GM19193 (cell line): ENCODE measurements at regions not wholly inside any gene's neighbourhood (a gene's known extent, or its start where the extent isn't known, plus 50 kb on each side); places are given as distances from the start of the nearest gene placed in this dataset.

Experiments used
- POLR2A ChIP-seq: IDR thresholded peaks from 4 replicates; pipeline ENCODE4 v1.6.1; 2011; ENCODE audit not compliant: insufficient read depth, insufficient read length; ENCODE audit errors: extremely low read depth

DNA sequence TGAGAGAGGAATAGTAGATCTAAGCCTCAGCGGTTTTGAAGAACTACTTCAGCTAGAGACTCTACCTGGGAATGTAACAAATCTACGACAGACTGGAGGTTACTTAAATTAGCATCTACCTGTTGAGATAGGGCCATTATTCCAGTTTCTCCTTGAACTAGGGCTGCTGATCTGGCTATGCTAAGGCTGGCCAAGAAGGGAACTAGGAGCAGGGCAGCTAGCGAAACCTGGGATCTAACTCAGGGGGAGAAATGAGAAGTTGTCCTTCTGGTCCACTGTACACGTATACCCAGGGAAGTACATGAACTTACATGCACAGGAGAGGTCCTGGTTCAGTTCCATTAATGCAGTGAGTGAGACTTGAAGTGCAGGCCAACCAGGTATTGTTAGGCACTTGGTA is 156.7 kb downstream of the TRIM27 start:
- TF ChIP-seq POLR2A = no peak

DNA sequence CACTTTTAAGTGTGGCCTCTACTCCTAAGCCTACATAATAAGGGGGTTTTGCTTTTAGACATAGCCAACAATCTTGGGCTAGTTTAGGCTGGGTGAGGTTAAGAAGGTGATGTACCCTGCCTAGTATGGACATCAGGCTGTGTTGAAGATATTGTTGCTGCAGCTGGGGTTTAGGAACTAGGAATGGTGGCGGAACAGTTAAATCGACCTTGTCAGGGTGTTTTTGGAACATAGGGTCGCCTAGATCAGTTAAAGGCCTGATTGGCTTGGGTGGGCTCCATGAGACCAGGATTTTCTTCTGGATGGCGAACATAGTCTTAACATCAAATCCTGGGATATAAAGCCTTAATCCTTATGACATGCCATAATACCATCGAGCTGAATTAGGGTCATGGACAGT is 156.1 kb downstream of the TRIM27 start:
- TF ChIP-seq POLR2A = no peak

DNA sequence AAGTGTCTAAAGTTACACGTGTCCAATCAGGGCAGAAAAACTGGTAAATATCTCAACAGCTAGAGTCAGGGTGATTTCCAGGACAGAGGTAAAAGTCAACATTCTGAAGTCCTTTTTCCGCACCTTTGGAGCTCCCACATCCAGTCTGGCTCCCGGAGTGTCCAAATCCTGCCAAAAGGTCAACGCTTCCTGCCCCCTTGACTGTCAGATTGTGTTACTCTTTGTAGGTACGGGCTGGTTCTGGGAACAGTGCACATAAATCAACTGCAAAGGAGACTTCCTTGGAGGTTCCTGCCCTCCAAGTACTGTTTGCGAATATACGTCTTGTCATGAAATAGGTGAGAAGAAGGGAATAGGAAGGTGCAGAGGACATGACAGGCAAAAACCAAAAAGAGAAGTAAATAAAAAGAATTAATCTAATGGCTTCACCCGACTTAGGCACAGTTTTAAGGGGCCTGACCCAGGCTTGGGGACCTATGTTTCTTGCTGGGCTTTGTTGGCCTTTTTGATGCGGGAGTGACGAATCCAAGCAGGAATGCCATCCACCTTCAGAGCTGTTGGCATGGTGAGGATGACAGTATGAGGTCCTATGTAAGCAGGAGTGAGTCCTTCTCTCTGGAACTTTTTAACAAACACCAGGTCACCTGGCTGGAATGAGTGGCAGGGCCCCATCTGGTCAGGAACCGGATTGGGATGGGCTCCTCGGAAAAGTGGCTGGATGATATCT is 155.4 kb downstream of the TRIM27 start:
- TF ChIP-seq POLR2A = no peak

DNA sequence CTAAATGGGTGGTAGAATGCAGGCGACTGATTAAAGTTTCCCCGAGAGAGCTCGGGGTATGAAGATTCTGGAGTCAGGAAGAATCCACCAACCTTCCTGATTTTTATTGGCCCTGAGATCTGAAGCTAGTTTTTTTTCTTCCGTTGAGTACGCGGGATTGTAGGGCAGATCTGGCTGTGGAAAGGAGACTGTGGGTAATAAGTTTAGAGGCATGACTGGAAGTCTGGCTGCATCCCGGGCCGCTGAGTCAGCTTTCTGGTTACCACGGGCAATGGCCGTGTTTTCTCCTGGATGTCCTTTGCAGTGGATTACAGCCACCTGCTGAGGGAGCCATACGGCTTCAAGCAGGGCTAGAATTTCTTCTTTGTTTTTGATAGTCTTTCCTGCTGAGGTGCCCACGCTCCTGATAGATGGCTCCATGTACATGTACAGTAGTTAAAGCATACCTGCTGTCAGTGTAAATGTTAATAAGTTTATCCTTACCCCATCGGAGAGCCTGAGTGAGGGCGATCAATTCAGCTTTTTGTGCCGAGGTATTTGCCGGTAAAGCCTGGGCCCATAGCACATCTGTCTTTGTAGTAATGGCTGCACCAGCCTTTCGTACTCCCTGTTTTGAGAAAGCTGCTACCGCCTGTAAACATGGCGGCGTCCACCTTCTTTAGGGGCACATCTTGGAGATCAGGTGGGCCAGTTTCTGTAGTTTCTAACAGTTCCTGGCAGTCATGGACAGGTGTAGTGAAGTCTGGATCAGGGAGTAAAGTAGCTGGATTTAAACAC is 154.0 kb downstream of the TRIM27 start:
- no peak for TF ChIP-seq POLR2A

DNA sequence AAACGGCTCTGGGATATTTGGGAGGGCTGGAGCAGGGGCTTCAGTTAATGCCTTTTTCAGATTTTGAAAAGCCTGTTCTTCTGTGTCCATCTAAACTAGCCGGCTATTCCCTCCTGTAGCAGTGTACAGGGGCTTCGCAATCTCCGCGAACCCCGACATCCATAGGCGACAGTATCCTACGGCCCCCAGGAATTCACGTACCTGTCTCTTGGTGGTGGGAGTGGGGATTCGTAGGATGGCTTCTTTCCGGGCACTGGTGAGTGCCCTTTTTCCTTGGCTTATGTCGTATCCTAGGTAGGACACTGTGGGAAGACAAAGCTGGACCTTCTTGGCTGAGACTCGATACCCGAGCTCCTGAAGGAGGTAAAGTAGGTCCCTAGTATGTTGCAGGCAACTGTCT is 153.1 kb downstream of the TRIM27 start:
- TF ChIP-seq POLR2A = no peak

DNA sequence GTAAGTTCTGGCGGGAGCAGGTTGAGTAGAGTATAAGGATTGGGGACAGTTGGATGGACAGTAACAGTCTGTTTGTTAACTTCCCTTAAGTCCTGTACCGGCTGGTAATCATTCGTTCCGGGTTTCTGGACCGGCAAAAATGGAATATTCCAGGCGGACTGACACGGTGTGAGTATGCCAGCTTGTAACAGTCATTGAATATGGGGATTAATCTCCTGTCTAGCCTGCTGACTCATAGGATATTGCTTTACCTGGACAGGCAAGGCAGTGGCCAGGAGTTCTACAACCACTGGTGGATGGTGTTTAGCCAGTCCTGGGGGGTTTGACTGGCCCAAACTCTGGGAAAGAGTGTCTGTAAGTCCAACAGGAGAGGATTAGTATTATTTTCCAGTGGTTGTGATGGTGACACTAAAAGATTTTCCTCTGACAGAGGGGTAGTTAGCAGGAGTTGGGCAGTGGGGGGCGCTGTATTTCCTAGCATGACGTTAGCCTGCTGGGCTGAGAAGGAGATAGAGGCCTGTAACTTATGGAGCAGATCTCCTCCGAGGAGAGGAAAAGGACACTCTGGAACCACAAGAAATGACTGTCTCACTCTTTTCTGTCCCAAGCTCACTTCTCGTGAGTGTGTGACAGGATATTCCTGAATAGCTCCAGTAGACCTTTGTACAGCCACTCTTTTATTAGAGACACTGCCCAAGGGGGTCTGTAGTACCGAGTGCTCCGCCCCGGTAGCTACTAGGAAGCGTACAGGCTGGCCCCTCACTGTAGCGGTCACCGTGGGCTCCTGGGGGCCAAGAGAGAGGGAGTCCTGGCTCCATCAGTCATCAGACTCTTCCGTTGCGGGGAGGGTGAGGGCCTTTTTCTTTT is 152.2 kb downstream of the TRIM27 start:
- no peak for TF ChIP-seq POLR2A

DNA sequence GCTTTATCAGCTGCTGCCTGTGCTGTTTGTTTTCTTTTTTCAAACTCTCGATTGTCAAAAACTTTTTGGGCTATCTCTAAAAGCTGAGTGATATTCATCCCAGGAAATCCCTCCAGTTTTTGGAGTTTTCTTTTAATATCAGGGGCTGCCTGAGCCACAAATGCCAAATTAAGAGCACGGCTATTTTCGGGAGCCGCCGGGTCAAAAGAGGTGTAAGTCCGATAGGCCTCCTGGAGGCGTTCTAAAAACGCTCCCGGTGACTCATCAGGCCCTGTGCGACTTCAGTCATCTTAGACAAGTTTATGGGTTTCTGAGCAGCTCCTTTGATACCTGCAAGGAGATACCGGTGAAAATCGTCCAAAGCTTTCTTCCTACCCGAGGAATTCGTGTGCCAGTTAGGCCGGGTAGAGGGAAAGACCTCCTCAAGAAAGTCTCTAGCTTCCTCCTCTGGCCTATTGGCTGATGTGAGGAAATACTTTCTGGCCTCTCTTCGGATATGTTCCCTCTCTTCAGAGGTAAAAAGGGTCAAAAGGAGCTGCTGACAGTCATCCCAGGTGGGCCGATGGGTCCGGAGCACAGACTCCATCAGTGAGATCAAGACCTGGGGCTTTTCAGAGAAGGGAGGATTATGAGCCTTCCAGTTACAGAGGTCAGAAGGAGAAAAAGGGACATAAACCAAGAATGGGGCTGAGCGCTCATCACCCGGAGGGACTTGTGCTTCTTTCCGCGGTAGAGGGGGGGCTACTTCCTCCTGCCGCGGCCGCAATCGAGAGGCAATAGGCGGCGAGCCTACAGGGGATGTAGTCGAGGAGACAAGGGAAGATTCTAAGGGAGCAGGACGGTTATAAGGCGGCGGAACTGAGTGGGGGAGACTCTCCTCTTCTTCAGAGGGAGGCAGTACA is 151.1 kb downstream of the TRIM27 start:
- no peak for TF ChIP-seq POLR2A

DNA sequence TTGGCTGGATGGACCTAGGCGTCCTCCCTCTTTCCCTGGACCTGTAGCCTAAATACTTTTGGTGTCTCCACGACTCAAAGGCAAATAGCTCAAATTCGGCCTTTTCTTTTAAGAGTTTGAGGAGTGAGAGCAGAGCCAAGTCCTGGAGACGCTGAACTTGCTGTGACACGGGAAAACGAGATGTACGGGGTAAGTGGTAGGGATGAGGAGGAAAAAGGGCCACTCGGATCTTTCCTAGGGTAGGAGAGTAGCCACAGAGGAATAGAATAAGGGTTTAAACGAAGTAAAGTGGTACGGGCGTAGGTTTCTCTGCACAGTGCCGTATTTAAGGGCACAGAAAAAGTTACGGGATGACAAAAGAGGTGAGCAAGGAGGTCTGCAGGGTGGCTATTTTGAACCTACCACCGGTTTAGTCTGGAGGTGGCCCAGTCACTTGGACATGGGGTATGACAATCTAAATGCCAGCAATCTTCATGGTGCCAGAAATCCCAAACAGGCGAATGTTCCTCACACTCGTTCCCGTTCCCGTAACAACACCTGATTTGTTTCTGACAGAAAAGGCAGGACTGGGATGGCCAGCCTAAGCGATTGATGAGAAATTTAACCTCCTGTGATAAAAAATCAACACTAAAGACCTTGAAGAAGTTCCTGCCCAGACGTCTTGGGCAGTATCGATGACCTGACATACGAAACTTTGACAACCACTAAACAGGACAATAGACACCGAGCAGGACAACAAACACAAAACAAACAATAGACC is 149.3 kb downstream of the TRIM27 start:
- no peak for TF ChIP-seq POLR2A

DNA sequence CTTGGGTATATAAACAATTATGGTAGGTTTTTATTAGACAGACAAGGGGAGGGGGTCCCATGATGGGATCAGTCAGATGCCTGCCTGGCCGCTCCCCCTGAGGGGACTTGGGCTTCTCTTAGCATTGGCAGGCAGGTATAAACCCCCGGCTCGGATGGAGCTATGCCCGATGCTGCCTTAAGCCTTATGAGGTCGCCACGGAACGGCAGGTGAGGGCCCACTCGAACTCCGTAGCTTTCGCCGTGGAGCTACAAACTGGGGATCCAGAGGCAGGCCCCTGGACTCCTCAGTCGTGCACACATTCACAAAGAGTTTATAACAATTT is 148.8 kb downstream of the TRIM27 start:
- no peak for TF ChIP-seq POLR2A

DNA sequence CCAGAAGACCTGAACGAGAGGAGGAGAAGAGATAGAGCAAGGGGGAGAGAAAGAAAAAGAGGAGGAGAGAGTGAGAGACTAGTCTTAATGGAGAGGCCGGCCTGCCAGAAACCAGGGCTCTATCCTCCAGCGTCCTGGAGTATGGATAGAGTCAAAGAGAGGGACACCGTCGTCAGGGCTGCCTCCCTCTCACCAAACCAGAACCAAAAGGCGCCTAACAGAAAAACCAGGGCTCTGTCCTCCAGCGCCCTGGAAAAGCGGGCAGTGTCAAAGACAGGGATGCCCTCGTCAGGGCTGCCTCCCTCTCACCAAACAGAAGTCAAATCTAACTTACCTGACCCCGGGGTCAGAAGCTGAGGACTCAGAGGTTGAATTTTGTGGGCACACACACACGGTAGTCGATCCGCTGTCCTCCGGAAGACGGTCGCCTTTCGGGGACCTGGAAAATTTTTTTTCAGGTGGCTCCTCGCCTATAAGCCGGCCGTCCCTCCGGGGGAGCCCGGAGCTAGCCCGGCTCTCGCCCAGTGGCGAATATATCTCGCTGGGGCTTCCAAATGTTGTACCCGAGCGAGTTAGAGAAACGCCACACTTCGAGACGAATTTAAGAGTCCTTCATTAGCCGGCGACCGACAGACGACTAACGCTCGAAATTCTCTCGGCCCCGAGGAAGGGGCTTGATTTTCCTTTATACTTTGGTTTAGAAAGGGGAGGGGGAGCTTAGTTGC is 148.2 kb downstream of the TRIM27 start:
- no peak for TF ChIP-seq POLR2A

DNA sequence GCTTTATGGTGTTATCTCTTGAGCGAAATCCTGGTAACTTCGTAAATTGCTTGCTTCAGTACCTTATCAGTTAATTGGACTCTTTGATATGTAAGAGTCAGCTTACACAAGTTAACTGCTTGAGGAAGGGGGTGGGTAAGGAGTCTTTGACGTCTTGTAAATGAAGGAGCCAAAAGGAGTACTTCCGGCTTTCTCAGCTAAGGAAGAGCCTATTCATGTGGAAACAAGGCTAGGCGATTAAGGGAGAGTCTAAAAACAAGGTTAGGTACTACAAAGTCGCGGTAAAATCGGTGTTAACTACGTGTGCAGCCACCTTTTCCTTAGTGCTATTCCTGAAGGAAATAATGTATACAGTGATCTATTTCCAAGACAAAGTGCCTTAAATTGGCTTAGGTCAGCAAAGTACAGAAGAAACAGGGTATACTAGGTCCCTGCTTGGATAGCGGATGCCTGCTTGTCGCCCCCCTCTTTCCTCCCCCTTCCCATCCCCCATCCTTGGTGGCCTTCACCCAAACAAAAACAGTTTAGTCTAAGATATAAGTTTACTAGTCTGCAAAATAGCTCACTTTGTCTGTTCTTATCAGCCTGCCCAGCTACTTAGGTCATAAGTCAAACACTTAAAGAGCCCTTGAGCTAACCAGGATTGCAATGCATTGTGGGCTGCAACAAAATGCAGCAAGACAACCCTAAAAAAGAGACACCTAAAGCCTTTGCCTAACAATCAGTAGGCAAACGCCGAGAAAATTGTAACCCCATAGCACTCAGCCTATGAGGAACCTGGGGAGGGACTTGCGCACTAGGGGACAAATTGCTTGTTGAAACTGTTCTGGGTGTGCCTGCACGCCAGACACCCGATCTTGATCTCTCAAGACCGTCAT is 147.3 kb downstream of the TRIM27 start:
- no peak for TF ChIP-seq POLR2A

DNA sequence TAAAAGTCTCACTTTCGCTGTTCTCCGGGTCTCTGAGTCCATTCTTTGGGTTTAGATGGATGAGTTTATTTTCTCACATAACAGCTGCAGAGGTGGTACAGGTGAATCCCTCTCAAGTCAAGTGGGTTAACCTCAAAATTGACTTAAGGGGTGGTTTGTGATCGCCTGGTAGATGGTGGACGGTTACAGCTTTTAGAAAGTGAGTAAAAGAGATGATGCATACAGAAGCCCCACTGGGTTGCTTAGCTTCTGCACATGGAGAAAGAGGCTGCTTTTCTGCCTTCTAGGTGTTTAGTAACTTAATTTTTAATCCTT is 146.7 kb downstream of the TRIM27 start:
- no peak for TF ChIP-seq POLR2A
